Ureter (tissue), 1 donor: ENCODE measurements at regions not wholly inside any gene's neighbourhood (a gene's known extent, or its start where the extent isn't known, plus 50 kb on each side); places are given as distances from the start of the nearest gene placed in this dataset.

Experiments used
- DNase-seq: peaks from one replicate; pipeline ENCODE4 v3.0.0-alpha.2; 2020; ENCODE audit warnings: low spot score
- donor health status: DM: yes; HTN: yes; CAD: no.

DNA sequence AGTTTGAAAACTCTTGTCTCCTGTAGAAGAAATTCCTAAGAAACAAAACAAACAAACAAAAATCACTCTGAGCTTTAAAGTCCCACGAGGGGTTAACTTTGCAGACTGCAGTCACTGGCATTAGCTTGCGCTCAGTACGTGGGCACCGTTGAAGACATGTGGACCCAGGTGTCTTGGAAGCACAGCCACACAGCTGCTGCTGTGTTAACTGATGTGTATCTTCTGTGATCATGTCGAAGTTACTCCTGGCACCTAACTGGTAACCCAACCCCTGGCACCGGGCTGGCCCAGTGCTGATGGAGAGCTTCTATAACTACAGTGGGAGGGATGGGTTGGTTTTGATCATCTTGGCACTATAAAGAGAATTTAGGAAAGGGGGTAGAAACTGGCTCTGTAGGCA lies 51.6 kb upstream of the FHL2 start:
- DNase-seq: no peak

DNA sequence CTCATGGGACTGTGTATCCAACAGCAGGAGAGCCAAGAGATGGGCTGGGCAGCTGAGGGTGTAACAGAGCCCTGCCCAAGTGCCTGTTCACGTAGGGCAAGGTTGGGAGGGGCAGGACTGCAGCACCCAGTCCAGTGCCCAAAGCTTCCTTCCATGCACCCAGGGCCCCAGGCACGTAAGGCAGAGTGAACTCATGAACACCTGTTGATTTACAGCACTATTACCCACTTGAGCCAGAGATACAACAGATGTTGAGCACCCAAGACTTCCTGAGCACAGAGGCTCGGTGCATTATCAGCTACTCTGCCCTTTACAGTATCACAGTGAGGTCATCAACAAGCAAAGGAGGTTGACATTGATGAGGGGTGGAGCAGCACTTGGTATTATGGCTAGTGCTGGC lies 50.2 kb upstream of the FHL2 start:
- DNase-seq: no peak
